BLaER1 treated with 17β-estradiol and CSF1 and Interleukin-3, amounts not matched to agents 10 nM and 100 nM (cell line): ENCODE measurements at regions not wholly inside any gene's neighbourhood (a gene's known extent, or its start where the extent isn't known, plus 50 kb on each side); places are given as distances from the start of the nearest gene placed in this dataset.

ENCODE experiments used
- H3K27ac ChIP-seq, 11 experiments: shearing (Covaris generic); formaldehyde crosslinking; 2 replicates each; pipeline ENCODE4 v1.8.1; 2022
- H3K27me3 ChIP-seq, 11 experiments: shearing (Covaris generic); formaldehyde crosslinking; 2 replicates each; pipeline ENCODE4 v1.8.1; 2022
- H3K36me3 ChIP-seq, 11 experiments: shearing (Covaris generic); formaldehyde crosslinking; 2 replicates each; pipeline ENCODE4 v1.8.1; 2022
- H3K4me1 ChIP-seq, 10 experiments: shearing (Covaris generic); formaldehyde crosslinking; 2 replicates each; pipeline ENCODE4 v1.8.1; 2022
- H3K4me2 ChIP-seq, 11 experiments: shearing (Covaris generic); formaldehyde crosslinking; 2 replicates each; pipeline ENCODE4 v1.8.1; 2022
- H3K4me3 ChIP-seq, 10 experiments: shearing (Covaris generic); formaldehyde crosslinking; 2 replicates each; pipeline ENCODE4 v1.8.1; 2022
- H3K9ac ChIP-seq, 11 experiments: shearing (Covaris generic); formaldehyde crosslinking; 2 replicates each; pipeline ENCODE4 v1.8.1; 2022
- H3K9me3 ChIP-seq, 11 experiments: shearing (Covaris generic); formaldehyde crosslinking; replicated peaks in 1 of 11; 2 replicates each; pipeline ENCODE4 v1.8.1; 2022
- H4K20me1 ChIP-seq, 11 experiments: shearing (Covaris generic); formaldehyde crosslinking; 2 replicates each; pipeline ENCODE4 v1.8.1; 2022
- Cebpa-rat ChIP-seq, 11 experiments: shearing (Covaris generic); IDR thresholded peaks; 2 replicates each; pipeline ENCODE4 v1.8.1; 2022

GRCh38 chr20:10167040-10167439 is 51.6 kb upstream of the SNAP25 start:
- no peaks in the 10 kb centered on the region for H3K36me3 ChIP-seq
- no peak overlapping the region for H3K4me2 ChIP-seq
- no peak overlapping the region for H3K4me3 ChIP-seq
- no peaks in the 10 kb centered on the region for H3K27me3 ChIP-seq
- TF ChIP-seq Cebpa-rat (IDR thresholded peaks at IDR 0.05) = no peak
- no peak overlapping the region for H3K9ac ChIP-seq
- H3K9me3 ChIP-seq = peaks cover 0 to 4% (median 0%) of the 10 kb centered on the region in 11 experiments; a peak in 2 of 22 replicates
- H3K27ac ChIP-seq = no peak overlapping the region
- H3K4me1 ChIP-seq = peaks cover 0 to 9% (median 4%) of the 10 kb centered on the region in 10 experiments; a peak in 10 of 20 replicates
- H4K20me1 ChIP-seq = no peaks in the 10 kb centered on the region

GRCh38 chr20:10167594-10167993 is 51.0 kb upstream of the SNAP25 start:
- Histone ChIP-seq H3K36me3 (no peaks in the 10 kb centered on the region), H3K4me2 (no peak overlapping the region), H3K9me3 (peaks cover 0 to 4% (median 0%) of the 10 kb centered on the region in 11 experiments; a peak in 2 of 22 replicates), H3K9ac (no peak overlapping the region), H3K27ac (no peak overlapping the region), H4K20me1 (no peaks in the 10 kb centered on the region), H3K4me1 (peaks cover 3 to 12% (median 6%) of the 10 kb centered on the region in 10 experiments; a peak in 17 of 20 replicates), H3K4me3 (no peak overlapping the region), H3K27me3 (no peaks in the 10 kb centered on the region)
- TF ChIP-seq Cebpa-rat (IDR thresholded peaks at IDR 0.05) = no peak
